ENCODE measurements at regions not wholly inside any gene's neighbourhood (a gene's known extent, or its start where the extent isn't known, plus 50 kb on each side); places are given as distances from the start of the nearest gene placed in this dataset.

- TF ChIP-seq, protein P1, sequence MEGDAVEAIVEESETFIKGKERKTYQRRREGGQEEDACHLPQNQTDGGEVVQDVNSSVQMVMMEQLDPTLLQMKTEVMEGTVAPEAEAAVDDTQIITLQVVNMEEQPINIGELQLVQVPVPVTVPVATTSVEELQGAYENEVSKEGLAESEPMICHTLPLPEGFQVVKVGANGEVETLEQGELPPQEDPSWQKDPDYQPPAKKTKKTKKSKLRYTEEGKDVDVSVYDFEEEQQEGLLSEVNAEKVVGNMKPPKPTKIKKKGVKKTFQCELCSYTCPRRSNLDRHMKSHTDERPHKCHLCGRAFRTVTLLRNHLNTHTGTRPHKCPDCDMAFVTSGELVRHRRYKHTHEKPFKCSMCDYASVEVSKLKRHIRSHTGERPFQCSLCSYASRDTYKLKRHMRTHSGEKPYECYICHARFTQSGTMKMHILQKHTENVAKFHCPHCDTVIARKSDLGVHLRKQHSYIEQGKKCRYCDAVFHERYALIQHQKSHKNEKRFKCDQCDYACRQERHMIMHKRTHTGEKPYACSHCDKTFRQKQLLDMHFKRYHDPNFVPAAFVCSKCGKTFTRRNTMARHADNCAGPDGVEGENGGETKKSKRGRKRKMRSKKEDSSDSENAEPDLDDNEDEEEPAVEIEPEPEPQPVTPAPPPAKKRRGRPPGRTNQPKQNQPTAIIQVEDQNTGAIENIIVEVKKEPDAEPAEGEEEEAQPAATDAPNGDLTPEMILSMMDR (IDR thresholded peaks at IDR 0.05) = no peak
- TF ChIP-seq POLR2A (IDR thresholded peaks at IDR 0.05) = no peak
Measured at GRCh38 chr4:12583275-12583674, 900.9 kb downstream of the RAB28 start.
